ENCODE measurements at regions not wholly inside any gene's neighbourhood (a gene's known extent, or its start where the extent isn't known, plus 50 kb on each side); places are given as distances from the start of the nearest gene placed in this dataset.

DNA sequence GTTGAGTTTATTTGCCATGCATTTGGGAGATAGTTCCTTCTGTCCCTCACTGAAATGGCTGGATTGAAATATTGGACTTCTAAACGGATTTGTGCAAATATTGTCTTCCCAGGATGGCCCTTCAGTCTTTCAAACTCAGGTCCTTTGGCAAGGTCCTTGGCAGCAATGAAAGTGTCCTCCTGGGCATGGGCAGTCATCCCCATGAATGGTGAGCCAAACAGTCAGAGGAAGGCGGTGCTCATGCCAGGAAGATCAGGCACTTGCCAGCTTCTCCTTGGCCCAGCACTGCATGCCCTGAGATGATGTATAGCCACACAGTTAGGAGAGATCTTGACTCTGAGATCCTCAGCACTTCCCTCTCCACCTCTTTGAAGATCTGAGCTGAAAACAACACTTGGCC, 221.4 kb upstream of the KLF4 start:
- H3K27ac ChIP-seq = no peak overlapping the region

DNA sequence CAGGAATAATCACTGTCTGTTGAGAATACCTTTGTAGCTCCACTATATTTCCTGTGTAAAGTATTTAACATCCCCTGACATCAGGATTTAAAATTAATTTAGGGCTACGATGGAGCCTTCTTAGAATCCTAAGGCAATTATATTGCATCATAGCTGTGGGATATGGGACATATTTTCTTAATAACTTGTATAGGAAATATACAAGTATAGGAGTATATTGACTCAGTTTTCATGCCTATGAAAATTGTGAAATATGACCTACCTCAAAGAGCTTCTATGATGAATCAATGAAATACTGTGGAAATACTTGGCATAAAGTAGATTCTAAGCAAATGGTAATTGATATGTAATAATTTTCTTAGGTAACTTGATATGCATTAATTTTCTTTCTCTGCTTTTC, 221.0 kb upstream of the KLF4 start:
- TF ChIP-seq, protein P1, sequence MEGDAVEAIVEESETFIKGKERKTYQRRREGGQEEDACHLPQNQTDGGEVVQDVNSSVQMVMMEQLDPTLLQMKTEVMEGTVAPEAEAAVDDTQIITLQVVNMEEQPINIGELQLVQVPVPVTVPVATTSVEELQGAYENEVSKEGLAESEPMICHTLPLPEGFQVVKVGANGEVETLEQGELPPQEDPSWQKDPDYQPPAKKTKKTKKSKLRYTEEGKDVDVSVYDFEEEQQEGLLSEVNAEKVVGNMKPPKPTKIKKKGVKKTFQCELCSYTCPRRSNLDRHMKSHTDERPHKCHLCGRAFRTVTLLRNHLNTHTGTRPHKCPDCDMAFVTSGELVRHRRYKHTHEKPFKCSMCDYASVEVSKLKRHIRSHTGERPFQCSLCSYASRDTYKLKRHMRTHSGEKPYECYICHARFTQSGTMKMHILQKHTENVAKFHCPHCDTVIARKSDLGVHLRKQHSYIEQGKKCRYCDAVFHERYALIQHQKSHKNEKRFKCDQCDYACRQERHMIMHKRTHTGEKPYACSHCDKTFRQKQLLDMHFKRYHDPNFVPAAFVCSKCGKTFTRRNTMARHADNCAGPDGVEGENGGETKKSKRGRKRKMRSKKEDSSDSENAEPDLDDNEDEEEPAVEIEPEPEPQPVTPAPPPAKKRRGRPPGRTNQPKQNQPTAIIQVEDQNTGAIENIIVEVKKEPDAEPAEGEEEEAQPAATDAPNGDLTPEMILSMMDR (conservative IDR thresholded peaks at IDR 0.05) = no peak
- no peak overlapping the region for H3K27ac ChIP-seq

More for the DNA sequence above, 221.4 kb upstream of the KLF4 start:
- TF ChIP-seq, protein P1 (conservative IDR thresholded peaks at IDR 0.05) = no peak

DNA sequence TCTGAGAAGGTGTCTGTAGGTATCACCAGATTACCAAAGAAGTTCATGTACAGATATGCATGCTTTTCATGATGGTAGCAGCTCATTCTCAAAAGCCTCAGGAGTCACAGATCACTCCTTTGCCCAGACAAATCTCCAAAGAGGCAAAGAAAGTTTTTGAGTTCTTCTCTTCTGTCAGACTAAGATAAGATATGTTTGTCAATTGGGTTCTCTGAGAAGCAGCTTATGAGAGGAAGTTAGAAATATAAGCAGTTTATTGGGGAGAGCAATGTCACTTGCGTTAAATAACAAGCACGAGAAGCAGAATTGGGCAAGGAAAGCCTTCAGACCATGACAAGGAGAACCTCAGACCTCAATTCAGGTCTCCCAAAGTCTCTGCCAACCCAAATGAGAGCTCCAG, 219.2 kb upstream of the KLF4 start:
- TF ChIP-seq, protein P1 (conservative IDR thresholded peaks at IDR 0.05) = no peak
- no peak overlapping the region for H3K27ac ChIP-seq

DNA sequence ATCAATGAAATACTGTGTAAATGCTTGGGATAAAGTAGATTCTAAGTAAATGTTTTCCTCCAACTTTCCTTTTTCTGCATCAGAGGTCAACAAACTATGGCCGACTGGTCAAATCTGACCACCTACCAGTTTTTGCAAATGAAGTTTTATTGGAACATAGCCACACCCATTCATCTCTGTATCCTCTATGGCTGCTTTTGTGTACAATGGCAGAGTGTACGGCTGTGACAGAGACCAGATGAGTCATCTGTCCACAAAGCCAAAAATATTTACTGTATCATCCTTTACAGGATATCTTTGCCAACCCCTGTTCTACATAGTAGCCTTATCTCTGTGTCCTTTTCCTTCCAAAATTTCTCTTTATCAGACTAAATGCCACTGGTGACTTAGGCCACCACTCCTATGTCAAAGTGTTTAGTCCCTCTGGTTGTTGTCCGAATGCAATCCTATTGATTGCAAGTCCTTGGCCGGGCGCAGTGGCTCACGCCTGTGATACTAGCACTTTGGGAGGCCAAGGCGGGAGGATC, 218.4 kb upstream of the KLF4 start:
- TF ChIP-seq, protein P1 (conservative IDR thresholded peaks at IDR 0.05) = no peak
- no peak overlapping the region for H3K27ac ChIP-seq

DNA sequence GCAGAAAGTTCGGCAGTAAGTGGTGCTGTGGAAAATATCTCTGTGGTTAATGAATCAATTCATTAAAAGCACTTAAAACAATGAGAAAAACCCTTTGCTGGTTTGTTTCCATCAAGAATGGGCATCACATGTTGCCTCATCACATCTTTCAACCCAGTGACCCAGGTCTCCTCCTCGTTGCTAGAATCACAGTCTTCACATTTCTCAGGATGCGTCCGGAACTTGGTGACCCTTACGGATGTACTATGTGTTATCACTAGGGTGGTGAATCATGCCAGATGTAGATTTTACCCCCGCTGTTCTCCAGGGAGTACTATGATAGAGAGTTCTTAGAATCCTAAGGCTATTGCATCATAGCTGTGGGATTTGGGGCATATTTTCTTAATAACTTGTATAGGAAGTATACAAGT, 217.9 kb upstream of the KLF4 start:
- H3K27ac ChIP-seq = no peak overlapping the region

DNA sequence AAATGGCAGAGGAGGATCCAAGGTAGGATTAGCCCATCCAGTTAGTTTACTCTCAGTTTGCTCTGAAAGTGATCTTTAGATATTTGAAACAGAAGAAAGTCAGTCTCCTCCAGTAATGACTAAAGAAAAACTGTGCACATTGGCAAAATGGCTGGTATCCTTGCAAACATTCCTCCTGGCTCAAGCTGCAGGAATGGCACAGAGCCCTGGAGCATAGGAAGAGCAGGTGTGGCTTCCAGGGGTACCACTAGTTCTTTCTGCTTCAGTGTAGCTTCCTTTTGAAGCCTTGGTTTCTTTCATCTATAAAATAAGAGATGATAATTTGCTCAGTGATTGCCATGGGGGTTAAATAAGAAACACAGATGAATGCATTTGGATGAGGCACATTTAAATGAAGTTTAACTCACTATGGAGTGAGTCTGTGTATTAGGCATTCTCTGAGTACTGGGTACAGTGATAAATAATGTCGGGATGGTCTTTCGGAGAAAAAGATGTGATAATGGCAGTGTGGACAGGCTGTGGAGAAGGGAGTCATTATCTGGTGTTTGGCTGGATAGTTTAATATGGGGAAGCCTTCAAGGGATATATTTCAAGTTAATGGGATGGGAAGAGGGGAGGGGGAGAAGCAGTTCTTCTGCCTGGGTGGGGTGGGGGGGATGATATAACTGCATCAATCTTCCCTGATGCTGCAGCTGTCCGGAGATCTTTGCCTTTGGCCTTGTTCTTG, 217.3 kb upstream of the KLF4 start:
- TF ChIP-seq, protein P1 (conservative IDR thresholded peaks at IDR 0.05) = no peak
- no peak overlapping the region for H3K27ac ChIP-seq

More for the DNA sequence above, 217.9 kb upstream of the KLF4 start:
- TF ChIP-seq, protein P1 (conservative IDR thresholded peaks at IDR 0.05) = no peak

DNA sequence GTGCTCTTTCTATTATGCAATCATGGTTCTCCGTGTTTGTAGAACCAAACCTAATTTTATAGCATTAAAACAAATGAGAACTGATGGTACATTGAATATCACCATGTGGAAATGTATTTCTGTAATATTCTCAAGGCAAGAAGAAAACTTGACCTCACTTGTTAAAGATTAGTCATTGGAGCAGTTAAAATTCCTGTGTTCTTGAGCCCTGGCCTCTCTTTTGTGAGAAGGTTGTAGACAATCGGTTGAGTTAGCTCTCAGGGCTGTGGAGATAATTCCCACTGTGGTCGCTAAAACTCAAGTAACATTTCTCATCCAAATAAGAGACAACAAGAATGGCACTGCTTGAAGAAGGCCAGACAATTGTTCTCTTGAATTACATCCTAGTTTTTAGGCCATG, 216.0 kb upstream of the KLF4 start:
- no peak overlapping the region for H3K27ac ChIP-seq
- TF ChIP-seq, protein P1 (conservative IDR thresholded peaks at IDR 0.05) = no peak
